ENCODE measurements at regions not wholly inside any gene's neighbourhood (a gene's known extent, or its start where the extent isn't known, plus 50 kb on each side); places are given as distances from the start of the nearest gene placed in this dataset.
"Not testable (repeated sequence)": the region's sequence is repeated elsewhere in the genome, so short reads cannot be mapped to it uniquely, and the experiment has no call there.

DNA sequence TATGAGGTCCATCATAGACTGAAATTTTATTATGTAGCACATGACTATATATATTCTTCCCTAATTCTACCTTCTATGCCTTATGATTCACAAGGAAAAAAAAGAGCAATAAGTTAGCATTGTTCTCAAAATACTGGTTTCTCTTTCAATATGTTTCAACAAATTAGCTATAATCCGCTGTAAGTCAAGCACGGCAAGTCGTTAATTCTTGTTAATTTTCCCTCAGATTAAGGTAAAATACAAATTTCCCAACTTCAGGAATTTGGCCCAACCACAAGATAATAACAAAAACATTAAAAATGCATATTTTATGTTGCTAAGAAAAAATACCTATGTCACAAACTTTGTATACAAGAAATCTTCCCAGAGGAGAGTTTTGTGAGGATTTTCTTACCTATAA, 296.5 kb upstream of the GALNTL6 start:
- Mint-ChIP-seq H3K4me3 (no peak overlapping the region), H3K9me3 (peaks cover 14 to 19% of the 10 kb centered on the region in 2 donors), H3K27ac (no peak overlapping the region), H3K27me3 (ENCODE audit: low read depth in 2 of 2) (no peaks in the 10 kb centered on the region), H3K4me1 (peaks cover 0 to 6% of the 10 kb centered on the region in 2 donors), H3K36me3 (peaks cover 8% of the 10 kb centered on the region)
- Histone ChIP-seq H3K4me1 (ENCODE audit: control insufficient read depth, insufficient read depth, low read length) (no peaks in the 10 kb centered on the region), H3K27me3 (ENCODE audit: control insufficient read depth, insufficient read depth, low read length) (no peaks in the 10 kb centered on the region), H3K4me3 (ENCODE audit: low read length) (no peak overlapping the region), H3K9me3 (ENCODE audit: control insufficient read depth, insufficient read depth, low read length) (no peaks in the 10 kb centered on the region), H3K27ac (ENCODE audit: low read length) (no peak overlapping the region), H3K36me3 (ENCODE audit: control insufficient read depth, insufficient read depth, low read length) (no peaks in the 10 kb centered on the region)
- TF ChIP-seq, protein P1, sequence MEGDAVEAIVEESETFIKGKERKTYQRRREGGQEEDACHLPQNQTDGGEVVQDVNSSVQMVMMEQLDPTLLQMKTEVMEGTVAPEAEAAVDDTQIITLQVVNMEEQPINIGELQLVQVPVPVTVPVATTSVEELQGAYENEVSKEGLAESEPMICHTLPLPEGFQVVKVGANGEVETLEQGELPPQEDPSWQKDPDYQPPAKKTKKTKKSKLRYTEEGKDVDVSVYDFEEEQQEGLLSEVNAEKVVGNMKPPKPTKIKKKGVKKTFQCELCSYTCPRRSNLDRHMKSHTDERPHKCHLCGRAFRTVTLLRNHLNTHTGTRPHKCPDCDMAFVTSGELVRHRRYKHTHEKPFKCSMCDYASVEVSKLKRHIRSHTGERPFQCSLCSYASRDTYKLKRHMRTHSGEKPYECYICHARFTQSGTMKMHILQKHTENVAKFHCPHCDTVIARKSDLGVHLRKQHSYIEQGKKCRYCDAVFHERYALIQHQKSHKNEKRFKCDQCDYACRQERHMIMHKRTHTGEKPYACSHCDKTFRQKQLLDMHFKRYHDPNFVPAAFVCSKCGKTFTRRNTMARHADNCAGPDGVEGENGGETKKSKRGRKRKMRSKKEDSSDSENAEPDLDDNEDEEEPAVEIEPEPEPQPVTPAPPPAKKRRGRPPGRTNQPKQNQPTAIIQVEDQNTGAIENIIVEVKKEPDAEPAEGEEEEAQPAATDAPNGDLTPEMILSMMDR (IDR thresholded peaks at IDR 0.05), result no peak
- DNase-seq (no peak), ATAC-seq (no peak)
- intact Hi-C loops (cut with micrococcal nuclease), result no loop called here
- WGBS (ENCODE audit: insufficient coverage), result 47% methylated on average over 3 of the region's 3 CpGs

DNA sequence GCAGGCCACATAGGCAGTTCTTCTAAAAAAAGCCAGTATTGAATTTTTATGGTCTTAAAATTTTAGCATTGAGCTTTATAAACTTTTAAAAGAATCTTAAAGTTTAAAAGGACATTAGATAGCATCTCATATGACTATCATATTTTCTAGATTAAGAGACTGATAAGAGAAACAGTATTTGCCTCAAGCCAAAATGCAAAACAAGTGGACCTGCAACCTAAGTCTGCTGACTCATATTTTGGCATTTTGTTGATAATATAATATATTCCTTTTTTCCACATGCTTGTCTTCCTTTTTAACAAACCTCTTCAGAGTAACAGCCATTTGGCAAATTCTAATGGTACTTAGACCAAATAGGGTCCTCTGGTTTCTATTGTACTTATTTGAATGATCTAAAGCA, 328.5 kb upstream of the GALNTL6 start:
- Histone ChIP-seq H3K36me3 (ENCODE audit: control insufficient read depth, insufficient read depth, low read length) (no peaks in the 10 kb centered on the region), H3K4me1 (ENCODE audit: control insufficient read depth, insufficient read depth, low read length) (no peaks in the 10 kb centered on the region), H3K27ac (ENCODE audit: low read length) (no peak overlapping the region), H3K27me3 (ENCODE audit: control insufficient read depth, insufficient read depth, low read length) (no peaks in the 10 kb centered on the region), H3K4me3 (ENCODE audit: low read length) (no peak overlapping the region), H3K9me3 (ENCODE audit: control insufficient read depth, insufficient read depth, low read length) (peaks cover 8% of the 10 kb centered on the region)
- TF ChIP-seq, protein P1 (IDR thresholded peaks at IDR 0.05), result no peak
- intact Hi-C loops (cut with micrococcal nuclease), result no loop called here
- Mint-ChIP-seq H3K9me3 (peaks cover 2 to 13% of the 10 kb centered on the region in 2 donors), H3K27ac (no peak overlapping the region), H3K4me3 (no peak overlapping the region), H3K27me3 (ENCODE audit: low read depth in 2 of 2) (no peaks in the 10 kb centered on the region), H3K36me3 (no peaks in the 10 kb centered on the region), H3K4me1 (no peaks in the 10 kb centered on the region)
- ATAC-seq (no peak), DNase-seq (no peak)

DNA sequence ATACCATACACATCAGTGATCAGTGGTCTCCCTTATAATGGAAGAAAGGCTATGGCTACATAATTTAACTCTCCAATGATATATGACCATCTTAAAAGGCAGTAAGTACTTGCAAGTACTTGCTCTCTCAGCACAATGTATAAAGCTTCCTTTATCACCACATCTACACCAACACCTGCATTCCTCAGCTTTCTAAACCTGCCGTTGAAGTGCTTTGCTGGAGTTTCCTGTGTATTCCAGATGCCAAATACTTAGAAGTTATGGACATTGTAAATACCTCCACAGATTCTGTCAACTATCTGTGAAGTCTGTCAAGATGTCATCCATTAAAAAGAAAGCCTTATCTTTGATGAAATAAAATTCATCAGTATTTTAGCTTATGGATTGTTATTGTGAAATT, 335.0 kb upstream of the GALNTL6 start:
- H3K27me3 ChIP-seq (ENCODE audit: control insufficient read depth, insufficient read depth, low read length), result no peaks in the 10 kb centered on the region
- DNase-seq (no peak), ATAC-seq (no peak)
- no peaks in the 10 kb centered on the region for H3K27me3 Mint-ChIP-seq (ENCODE audit: low read depth in 2 of 2)
- WGBS (ENCODE audit: insufficient coverage), result 88% methylated on average over 1 of the region's 1 CpG
- no peaks in the 10 kb centered on the region for H3K9me3 ChIP-seq (ENCODE audit: control insufficient read depth, insufficient read depth, low read length)
- intact Hi-C loops (cut with micrococcal nuclease), result no loop called here
- peaks cover 3 to 10% of the 10 kb centered on the region in 2 donors for H3K9me3 Mint-ChIP-seq
- H3K4me1 ChIP-seq (ENCODE audit: control insufficient read depth, insufficient read depth, low read length), result no peaks in the 10 kb centered on the region
- TF ChIP-seq, protein P1 (IDR thresholded peaks at IDR 0.05), result no peak
- no peak overlapping the region for H3K4me3 ChIP-seq (ENCODE audit: low read length)
- H3K36me3 Mint-ChIP-seq, result peaks cover 6% of the 10 kb centered on the region
- no peak overlapping the region for H3K4me3 Mint-ChIP-seq
- no peaks in the 10 kb centered on the region for H3K4me1 Mint-ChIP-seq
- H3K36me3 ChIP-seq (ENCODE audit: control insufficient read depth, insufficient read depth, low read length), result no peaks in the 10 kb centered on the region
- no peak overlapping the region for H3K27ac Mint-ChIP-seq
- no peak overlapping the region for H3K27ac ChIP-seq (ENCODE audit: low read length)

DNA sequence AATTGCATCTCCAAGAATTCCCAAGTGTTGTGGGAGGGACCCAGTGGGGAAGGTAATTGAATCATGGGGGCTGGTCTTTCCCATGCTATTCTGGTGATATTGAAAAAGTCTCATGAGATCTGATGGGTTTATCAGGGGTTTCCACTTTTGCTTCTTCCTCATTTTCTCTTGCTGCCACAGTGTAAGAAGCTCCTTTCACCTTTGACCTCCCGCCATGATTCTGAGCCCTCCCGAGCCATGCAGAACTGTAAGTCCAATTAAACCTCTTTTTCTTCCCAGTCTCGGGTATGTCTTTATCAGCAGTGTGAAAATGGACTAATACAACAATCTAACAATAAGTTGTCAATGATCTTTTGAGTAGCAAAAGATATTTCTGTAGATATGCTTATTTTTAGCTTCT, 338.1 kb upstream of the GALNTL6 start:
- ATAC-seq; H3K27ac Mint-ChIP-seq; H3K27ac ChIP-seq (ENCODE audit: low read length); H3K36me3 ChIP-seq (ENCODE audit: control insufficient read depth, insufficient read depth, low read length); H3K4me3 ChIP-seq (ENCODE audit: low read length); H3K9me3 ChIP-seq (ENCODE audit: control insufficient read depth, insufficient read depth, low read length); H3K27me3 ChIP-seq (ENCODE audit: control insufficient read depth, insufficient read depth, low read length); intact Hi-C loops (cut with micrococcal nuclease); DNase-seq; H3K4me1 ChIP-seq (ENCODE audit: control insufficient read depth, insufficient read depth, low read length); H3K36me3 Mint-ChIP-seq; H3K27me3 Mint-ChIP-seq (ENCODE audit: low read depth in 2 of 2); H3K4me3 Mint-ChIP-seq; H3K4me1 Mint-ChIP-seq: not testable (repeated sequence)
- 96% methylated on average over 2 of the region's 3 CpGs for WGBS (ENCODE audit: insufficient coverage)
- peaks cover 10 to 11% of the 10 kb centered on the region in 2 donors for H3K9me3 Mint-ChIP-seq
